Mammary epithelial cell (primary cell): ENCODE measurements at regions not wholly inside any gene's neighbourhood (a gene's known extent, or its start where the extent isn't known, plus 50 kb on each side); places are given as distances from the start of the nearest gene placed in this dataset.

Source experiments
- EZH2 ChIP-seq: IDR thresholded peaks from 2 replicates; pipeline ENCODE4 v1.6.1; 2012; ENCODE audit warnings: low read length, inconsistent platforms, borderline replicate concordance
- TF ChIP-seq, protein P1 (sequence below), 2 donors: IDR thresholded peaks in 1 of 2; conservative IDR thresholded peaks in 1 of 2; 2 replicates each; pipeline ENCODE4 v1.5.1; 2011 to 2012; ENCODE audit warnings: inconsistent platforms in 2 of 2, low read length in 2 of 2, mild to moderate bottlenecking in 2 of 2, control low read depth in 1 of 2, low read depth in 1 of 2; ENCODE audit not compliant: insufficient read depth in 1 of 2; ENCODE audit errors: extremely low read depth in 1 of 2

DNA sequence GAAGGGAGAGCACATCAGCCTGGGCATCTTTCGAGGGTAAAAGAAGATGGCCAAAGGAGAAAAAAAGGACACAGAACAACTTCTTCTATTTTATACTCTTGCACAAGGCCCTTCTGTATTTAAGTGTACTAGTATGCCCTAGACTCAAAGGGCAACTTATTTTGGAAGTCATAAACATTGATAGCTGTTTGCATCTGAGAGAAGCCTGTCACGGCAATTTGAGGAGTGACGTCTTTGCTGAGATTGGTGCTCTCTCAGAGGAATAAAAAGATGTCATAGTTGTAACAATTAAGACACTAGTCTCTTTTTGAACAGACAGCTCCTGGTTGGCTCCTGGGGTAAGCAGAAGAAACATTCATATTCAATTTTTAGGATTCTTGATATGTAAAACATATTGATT is 260.4 kb upstream of the TTC14 start:
- TF ChIP-seq EZH2, result no peak
- TF ChIP-seq, protein P1, sequence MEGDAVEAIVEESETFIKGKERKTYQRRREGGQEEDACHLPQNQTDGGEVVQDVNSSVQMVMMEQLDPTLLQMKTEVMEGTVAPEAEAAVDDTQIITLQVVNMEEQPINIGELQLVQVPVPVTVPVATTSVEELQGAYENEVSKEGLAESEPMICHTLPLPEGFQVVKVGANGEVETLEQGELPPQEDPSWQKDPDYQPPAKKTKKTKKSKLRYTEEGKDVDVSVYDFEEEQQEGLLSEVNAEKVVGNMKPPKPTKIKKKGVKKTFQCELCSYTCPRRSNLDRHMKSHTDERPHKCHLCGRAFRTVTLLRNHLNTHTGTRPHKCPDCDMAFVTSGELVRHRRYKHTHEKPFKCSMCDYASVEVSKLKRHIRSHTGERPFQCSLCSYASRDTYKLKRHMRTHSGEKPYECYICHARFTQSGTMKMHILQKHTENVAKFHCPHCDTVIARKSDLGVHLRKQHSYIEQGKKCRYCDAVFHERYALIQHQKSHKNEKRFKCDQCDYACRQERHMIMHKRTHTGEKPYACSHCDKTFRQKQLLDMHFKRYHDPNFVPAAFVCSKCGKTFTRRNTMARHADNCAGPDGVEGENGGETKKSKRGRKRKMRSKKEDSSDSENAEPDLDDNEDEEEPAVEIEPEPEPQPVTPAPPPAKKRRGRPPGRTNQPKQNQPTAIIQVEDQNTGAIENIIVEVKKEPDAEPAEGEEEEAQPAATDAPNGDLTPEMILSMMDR (conservative IDR thresholded peaks at IDR 0.05 in 1 of 2, IDR thresholded peaks at IDR 0.05 in 1 of 2; ENCODE audit: extremely low read depth in 1 of 2, insufficient read depth in 1 of 2, low read depth in 1 of 2, low read length in 2 of 2), result no peak
